ENCODE measurements at regions not wholly inside any gene's neighbourhood (a gene's known extent, or its start where the extent isn't known, plus 50 kb on each side); places are given as distances from the start of the nearest gene placed in this dataset.

GRCh38 chr13:111900390-111901131 is 166.4 kb upstream of the SOX1 start:
- H3K27ac ChIP-seq: no peak overlapping the region
- POLR2A ChIA-PET: no interaction called here
- H3K4me2 ChIP-seq: no peak overlapping the region
- no peaks in the 10 kb centered on the region for H3K9me3 ChIP-seq
- no peak for FAIRE-seq
- ATAC-seq: no peak
- 45% methylated on average over 11 of the region's 26 CpGs for WGBS (ENCODE audit: missing lambda C conversion rate)
- H3K4me1 ChIP-seq: no peaks in the 10 kb centered on the region
- CTCF ChIA-PET: no interaction called here
- DNase-seq (ENCODE audit: low read depth in 1 of 2, low spot score in 1 of 2): no peak
- TF ChIP-seq ZFP36 (IDR thresholded peaks at IDR 0.05; ENCODE audit: borderline replicate concordance, partially characterized antibody): no peak
- no peak for TF ChIP-seq SREBF2 (IDR thresholded peaks at IDR 0.05)
- TF ChIP-seq JUNB (IDR thresholded peaks at IDR 0.05): no peak
- no peak for TF ChIP-seq NFE2L2 (conservative IDR thresholded peaks at IDR 0.05; ENCODE audit: low read length)
- no peak for TF ChIP-seq HOXA7 (CRISPR knock-in tag; IDR thresholded peaks at IDR 0.05)
- TF ChIP-seq ELK1 (IDR thresholded peaks at IDR 0.05; ENCODE audit: low read depth, low read length): no peak
- TF ChIP-seq, protein P1, sequence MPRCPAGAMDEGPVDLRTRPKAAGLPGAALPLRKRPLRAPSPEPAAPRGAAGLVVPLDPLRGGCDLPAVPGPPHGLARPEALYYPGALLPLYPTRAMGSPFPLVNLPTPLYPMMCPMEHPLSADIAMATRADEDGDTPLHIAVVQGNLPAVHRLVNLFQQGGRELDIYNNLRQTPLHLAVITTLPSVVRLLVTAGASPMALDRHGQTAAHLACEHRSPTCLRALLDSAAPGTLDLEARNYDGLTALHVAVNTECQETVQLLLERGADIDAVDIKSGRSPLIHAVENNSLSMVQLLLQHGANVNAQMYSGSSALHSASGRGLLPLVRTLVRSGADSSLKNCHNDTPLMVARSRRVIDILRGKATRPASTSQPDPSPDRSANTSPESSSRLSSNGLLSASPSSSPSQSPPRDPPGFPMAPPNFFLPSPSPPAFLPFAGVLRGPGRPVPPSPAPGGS (IDR thresholded peaks at IDR 0.05): no peak
- no peak overlapping the region for H3K4me3 ChIP-seq

DNA sequence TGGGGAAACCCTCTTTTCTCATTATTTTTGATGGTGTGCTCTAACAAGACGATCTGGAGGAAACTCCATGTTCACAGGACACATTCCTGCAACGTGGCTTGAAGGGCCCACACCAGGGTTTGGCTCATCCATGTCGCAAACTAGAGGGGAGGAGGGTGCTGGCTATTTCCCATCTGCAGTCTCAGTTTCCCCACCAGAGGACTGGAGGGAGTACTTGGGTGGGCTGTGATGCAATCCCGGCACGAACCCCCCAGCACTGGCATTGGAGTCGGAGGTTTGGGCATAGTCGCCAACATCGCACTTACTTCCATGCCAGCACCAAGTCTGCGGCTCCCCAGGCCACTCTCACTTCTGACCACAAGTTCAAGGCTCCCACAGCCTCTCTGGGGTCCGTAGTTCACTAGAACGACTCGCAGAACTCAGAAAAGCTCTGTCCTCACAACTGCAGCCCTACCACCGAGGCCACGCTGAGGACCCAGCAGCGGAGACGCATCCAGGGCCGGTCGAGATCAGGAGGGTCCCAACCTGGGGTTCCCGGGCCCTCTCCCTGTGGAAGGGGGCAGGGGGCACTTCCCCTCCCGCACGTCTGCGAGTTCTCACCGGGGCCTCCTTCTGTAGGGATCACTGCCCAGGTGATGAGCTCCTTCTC is 165.6 kb upstream of the SOX1 start:
- ChIA-PET CTCF (no interaction called here), POLR2A (no interaction called here)
- FAIRE-seq (no peak), DNase-seq (ENCODE audit: low read depth in 1 of 2, low spot score in 1 of 2) (no peak), ATAC-seq (no peak)
- Histone ChIP-seq H3K27ac (no peak overlapping the region), H3K4me1 (no peaks in the 10 kb centered on the region), H3K9me3 (no peaks in the 10 kb centered on the region), H3K4me3 (no peak overlapping the region), H3K4me2 (no peak overlapping the region)
- 48% methylated on average over 9 of the region's 23 CpGs for WGBS (ENCODE audit: missing lambda C conversion rate)
- TF ChIP-seq POLR2A (IDR thresholded peaks at IDR 0.05; ENCODE audit: low read length): no peak
- TF ChIP-seq NFE2L2 (conservative IDR thresholded peaks at IDR 0.05; ENCODE audit: low read length): no peak
- TF ChIP-seq ZSCAN20 (CRISPR knock-in tag; IDR thresholded peaks at IDR 0.05): no peak
- TF ChIP-seq PHF8 (IDR thresholded peaks at IDR 0.05; ENCODE audit: borderline replicate concordance, low read depth): no peak
- no peak for TF ChIP-seq E2F6 (IDR thresholded peaks at IDR 0.05; ENCODE audit: borderline replicate concordance, low read depth)
- no peak for TF ChIP-seq JUNB (IDR thresholded peaks at IDR 0.05)
- no peak for TF ChIP-seq CHD4 (IDR thresholded peaks at IDR 0.05; ENCODE audit: borderline replicate concordance)

DNA sequence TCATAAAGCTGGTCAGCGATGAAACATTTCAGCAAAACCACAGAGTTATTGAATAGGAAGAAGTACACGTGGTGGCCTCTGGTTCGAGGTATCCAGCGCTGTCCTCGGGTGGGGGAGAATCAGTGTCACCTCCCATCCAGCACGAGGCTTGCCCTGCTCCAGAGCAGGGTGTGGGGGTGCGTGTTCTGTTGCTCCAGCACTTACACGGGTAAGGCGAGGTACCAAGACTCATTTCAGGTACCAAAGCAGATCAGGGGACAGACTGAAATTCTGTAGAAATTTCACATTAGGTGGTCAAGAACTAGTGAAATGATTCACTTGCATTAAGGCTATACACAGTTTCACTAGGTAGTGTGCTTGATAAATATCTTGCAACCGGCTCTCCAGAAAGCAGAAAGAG is 164.2 kb upstream of the SOX1 start:
- TF ChIP-seq ZFP36 (IDR thresholded peaks at IDR 0.05; ENCODE audit: borderline replicate concordance, partially characterized antibody) (no peak), POLR2A (IDR thresholded peaks at IDR 0.05; ENCODE audit: low read length) (no peak), ZC3H11A (IDR thresholded peaks at IDR 0.05) (no peak), FOSL2 (IDR thresholded peaks at IDR 0.05) (no peak), FOSL2 (CRISPR knock-in tag; IDR thresholded peaks at IDR 0.05) (no peak), ZSCAN20 (CRISPR knock-in tag; IDR thresholded peaks at IDR 0.05) (no peak), FOXS1 (CRISPR knock-in tag; IDR thresholded peaks at IDR 0.05) (no peak), RAD21 (conservative IDR thresholded peaks at IDR 0.05 in 1 of 2, IDR thresholded peaks at IDR 0.05 in 1 of 2) (no peak), TP53 (CRISPR knock-in tag; IDR thresholded peaks at IDR 0.05) (no peak), HOXB13 (CRISPR knock-in tag; IDR thresholded peaks at IDR 0.05; ENCODE audit: low read depth) (no peak), PHF8 (IDR thresholded peaks at IDR 0.05; ENCODE audit: borderline replicate concordance, low read depth) (no peak), NPAS2 (CRISPR knock-in tag; IDR thresholded peaks at IDR 0.05; ENCODE audit: borderline replicate concordance) (no peak), CBX8 (IDR thresholded peaks at IDR 0.05) (no peak)
- TF ChIP-seq, protein P2, sequence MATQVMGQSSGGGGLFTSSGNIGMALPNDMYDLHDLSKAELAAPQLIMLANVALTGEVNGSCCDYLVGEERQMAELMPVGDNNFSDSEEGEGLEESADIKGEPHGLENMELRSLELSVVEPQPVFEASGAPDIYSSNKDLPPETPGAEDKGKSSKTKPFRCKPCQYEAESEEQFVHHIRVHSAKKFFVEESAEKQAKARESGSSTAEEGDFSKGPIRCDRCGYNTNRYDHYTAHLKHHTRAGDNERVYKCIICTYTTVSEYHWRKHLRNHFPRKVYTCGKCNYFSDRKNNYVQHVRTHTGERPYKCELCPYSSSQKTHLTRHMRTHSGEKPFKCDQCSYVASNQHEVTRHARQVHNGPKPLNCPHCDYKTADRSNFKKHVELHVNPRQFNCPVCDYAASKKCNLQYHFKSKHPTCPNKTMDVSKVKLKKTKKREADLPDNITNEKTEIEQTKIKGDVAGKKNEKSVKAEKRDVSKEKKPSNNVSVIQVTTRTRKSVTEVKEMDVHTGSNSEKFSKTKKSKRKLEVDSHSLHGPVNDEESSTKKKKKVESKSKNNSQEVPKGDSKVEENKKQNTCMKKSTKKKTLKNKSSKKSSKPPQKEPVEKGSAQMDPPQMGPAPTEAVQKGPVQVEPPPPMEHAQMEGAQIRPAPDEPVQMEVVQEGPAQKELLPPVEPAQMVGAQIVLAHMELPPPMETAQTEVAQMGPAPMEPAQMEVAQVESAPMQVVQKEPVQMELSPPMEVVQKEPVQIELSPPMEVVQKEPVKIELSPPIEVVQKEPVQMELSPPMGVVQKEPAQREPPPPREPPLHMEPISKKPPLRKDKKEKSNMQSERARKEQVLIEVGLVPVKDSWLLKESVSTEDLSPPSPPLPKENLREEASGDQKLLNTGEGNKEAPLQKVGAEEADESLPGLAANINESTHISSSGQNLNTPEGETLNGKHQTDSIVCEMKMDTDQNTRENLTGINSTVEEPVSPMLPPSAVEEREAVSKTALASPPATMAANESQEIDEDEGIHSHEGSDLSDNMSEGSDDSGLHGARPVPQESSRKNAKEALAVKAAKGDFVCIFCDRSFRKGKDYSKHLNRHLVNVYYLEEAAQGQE (IDR thresholded peaks at IDR 0.05): no peak
- ATAC-seq: no peak
- ChIA-PET POLR2A (no interaction called here), CTCF (no interaction called here)
- Histone ChIP-seq H3K27ac (no peak overlapping the region), H3K4me3 (no peak overlapping the region), H3K4me1 (no peaks in the 10 kb centered on the region), H3K4me2 (no peak overlapping the region), H3K9me3 (no peaks in the 10 kb centered on the region)
- no peak for DNase-seq (ENCODE audit: low read depth in 1 of 2, low spot score in 1 of 2)
- 14% methylated on average over 8 of the region's 10 CpGs for WGBS (ENCODE audit: missing lambda C conversion rate)
- no peak for FAIRE-seq

Measured in A549 (cell line).